ENCODE measurements at regions not wholly inside any gene's neighbourhood (a gene's known extent, or its start where the extent isn't known, plus 50 kb on each side); places are given as distances from the start of the nearest gene placed in this dataset.

- no peak for TF ChIP-seq RARB (CRISPR knock-in tag; IDR thresholded peaks at IDR 0.05)
- no peak for TF ChIP-seq ZFP3 (CRISPR knock-in tag; IDR thresholded peaks at IDR 0.05)
- TF ChIP-seq TOX (CRISPR knock-in tag; IDR thresholded peaks at IDR 0.05; ENCODE audit: borderline replicate concordance): no peak
- no peak for TF ChIP-seq PPARA (CRISPR knock-in tag; IDR thresholded peaks at IDR 0.05; ENCODE audit: borderline replicate concordance)
Measured at GRCh38 chr18:30385684-30386083, 656.9 kb downstream of the DSC3 start (continued).

- TF ChIP-seq BACH2 (CRISPR knock-in tag; IDR thresholded peaks at IDR 0.05; ENCODE audit: borderline replicate concordance): no peak
- TF ChIP-seq PPARA (CRISPR knock-in tag; IDR thresholded peaks at IDR 0.05; ENCODE audit: borderline replicate concordance): no peak
- TF ChIP-seq ZFP3 (CRISPR knock-in tag; IDR thresholded peaks at IDR 0.05): no peak
- TF ChIP-seq ISL1 (CRISPR knock-in tag; IDR thresholded peaks at IDR 0.05): no peak
- TF ChIP-seq CSRNP3 (CRISPR knock-in tag; IDR thresholded peaks at IDR 0.05): no peak
- no peak for TF ChIP-seq TCF4 (CRISPR knock-in tag; IDR thresholded peaks at IDR 0.05; ENCODE audit: borderline replicate concordance)
- no peak for ATAC-seq
Measured at GRCh38 chr18:30381826-30382225, 660.7 kb downstream of the DSC3 start.

- no peak for ATAC-seq
- no peak for TF ChIP-seq TSHZ2 (CRISPR knock-in tag; IDR thresholded peaks at IDR 0.05)
- no peak for TF ChIP-seq ZFP3 (CRISPR knock-in tag; IDR thresholded peaks at IDR 0.05)
- TF ChIP-seq CSRNP3 (CRISPR knock-in tag; IDR thresholded peaks at IDR 0.05): no peak
- no peak for TF ChIP-seq CSDC2 (CRISPR knock-in tag; IDR thresholded peaks at IDR 0.05)
- no peak for TF ChIP-seq GLIS3 (CRISPR knock-in tag; IDR thresholded peaks at IDR 0.05)
- TF ChIP-seq PPARA (CRISPR knock-in tag; IDR thresholded peaks at IDR 0.05; ENCODE audit: borderline replicate concordance): no peak
- no peak for TF ChIP-seq TCF4 (CRISPR knock-in tag; IDR thresholded peaks at IDR 0.05; ENCODE audit: borderline replicate concordance)
- TF ChIP-seq ISL1 (CRISPR knock-in tag; IDR thresholded peaks at IDR 0.05): no peak
- TF ChIP-seq POU6F1 (CRISPR knock-in tag; IDR thresholded peaks at IDR 0.05; ENCODE audit: borderline replicate concordance, low read depth): no peak
- TF ChIP-seq ZNF70 (CRISPR knock-in tag; IDR thresholded peaks at IDR 0.05): no peak
- no peak for TF ChIP-seq ZNF565 (CRISPR knock-in tag; conservative IDR thresholded peaks at IDR 0.05; ENCODE audit: low read depth)
Measured at GRCh38 chr18:30378097-30378496, 664.4 kb downstream of the DSC3 start.

- peak; percentile 32; the same call in 1 of the 3 replicates for ATAC-seq
- TF ChIP-seq ZNF565 (CRISPR knock-in tag; conservative IDR thresholded peaks at IDR 0.05; ENCODE audit: low read depth) (no peak), ZC3H10 (CRISPR knock-in tag; IDR thresholded peaks at IDR 0.05) (no peak), TCF4 (CRISPR knock-in tag; IDR thresholded peaks at IDR 0.05; ENCODE audit: borderline replicate concordance) (no peak), CSDC2 (CRISPR knock-in tag; IDR thresholded peaks at IDR 0.05) (no peak)
Measured at GRCh38 chr18:30376515-30376914, 666.0 kb downstream of the DSC3 start.

GRCh38 chr18:30361864-30362540 is 680.5 kb downstream of the DSC3 start:
- no peak for ATAC-seq
- TF ChIP-seq ZFP3 (CRISPR knock-in tag; IDR thresholded peaks at IDR 0.05) (no peak), SNAI2 (CRISPR knock-in tag; IDR thresholded peaks at IDR 0.05) (no peak), CSDC2 (CRISPR knock-in tag; IDR thresholded peaks at IDR 0.05) (no peak), BACH2 (CRISPR knock-in tag; IDR thresholded peaks at IDR 0.05; ENCODE audit: borderline replicate concordance) (no peak), ZC3H10 (CRISPR knock-in tag; IDR thresholded peaks at IDR 0.05) (no peak), TSHZ2 (CRISPR knock-in tag; IDR thresholded peaks at IDR 0.05) (no peak), ESRRG (CRISPR knock-in tag; IDR thresholded peaks at IDR 0.05) (no peak), GLIS3 (CRISPR knock-in tag; IDR thresholded peaks at IDR 0.05) (no peak), ZNF565 (CRISPR knock-in tag; conservative IDR thresholded peaks at IDR 0.05; ENCODE audit: low read depth) (no peak), TCF4 (CRISPR knock-in tag; IDR thresholded peaks at IDR 0.05; ENCODE audit: borderline replicate concordance) (no peak), TOX (CRISPR knock-in tag; IDR thresholded peaks at IDR 0.05; ENCODE audit: borderline replicate concordance) (no peak), CREB5 (CRISPR knock-in tag; IDR thresholded peaks at IDR 0.05; ENCODE audit: low read depth) (no peak)

All from SK-N-SH treated with all-trans-retinoic acid at 6 μM for 48 hours (cell line).